A673 (cell line): ENCODE measurements at regions not wholly inside any gene's neighbourhood (a gene's known extent, or its start where the extent isn't known, plus 50 kb on each side); places are given as distances from the start of the nearest gene placed in this dataset.

ENCODE experiments used
- EZH2 ChIP-seq: fragments of 200-600 bp; sonication (generic); IDR thresholded peaks from 2 replicates; pipeline ENCODE4 v1.6.1; 2017; ENCODE audit warnings: borderline replicate concordance, low read depth, mild to moderate bottlenecking, mixed read lengths, antibody characterized with exemption, low read length; ENCODE audit not compliant: poor library complexity, severe bottlenecking
- TF ChIP-seq, protein P1 (sequence below): fragments of 300-800, 200-600 bp; sonication (generic); conservative IDR thresholded peaks from 2 replicates; pipeline ENCODE4 v1.5.1; 2017; ENCODE audit warnings: low read depth, mild to moderate bottlenecking, antibody characterized with exemption, low read length, moderate library complexity, mixed read lengths

DNA sequence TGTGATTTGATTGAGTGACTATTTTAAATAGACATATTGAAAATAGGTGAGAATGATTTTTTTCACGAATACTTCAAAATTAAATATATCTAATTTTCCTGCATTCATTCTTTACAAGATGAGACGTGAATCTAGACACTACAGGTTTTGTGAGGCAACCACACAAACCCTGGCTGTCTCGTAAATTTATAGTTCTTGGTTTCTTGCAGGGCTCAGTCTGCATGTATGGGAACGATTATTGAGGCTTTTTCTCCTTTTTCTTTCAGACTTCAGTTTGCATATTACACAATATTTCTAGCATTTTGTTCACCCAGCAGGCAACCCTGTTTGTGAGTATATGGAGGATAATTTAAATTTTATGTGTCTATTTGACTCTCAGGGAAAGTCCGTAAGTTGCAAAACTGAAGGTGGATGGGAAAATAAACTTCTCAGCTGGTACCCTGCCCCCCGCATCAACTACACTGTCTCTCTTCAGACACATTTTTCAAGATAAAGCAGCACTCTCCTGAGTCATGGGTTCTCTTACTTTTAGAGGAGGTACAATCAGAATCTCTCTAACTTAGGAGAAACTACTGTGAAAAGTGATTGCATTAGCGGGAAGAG is 1349.3 kb downstream of the GRIK2 start:
- TF ChIP-seq, protein P1, sequence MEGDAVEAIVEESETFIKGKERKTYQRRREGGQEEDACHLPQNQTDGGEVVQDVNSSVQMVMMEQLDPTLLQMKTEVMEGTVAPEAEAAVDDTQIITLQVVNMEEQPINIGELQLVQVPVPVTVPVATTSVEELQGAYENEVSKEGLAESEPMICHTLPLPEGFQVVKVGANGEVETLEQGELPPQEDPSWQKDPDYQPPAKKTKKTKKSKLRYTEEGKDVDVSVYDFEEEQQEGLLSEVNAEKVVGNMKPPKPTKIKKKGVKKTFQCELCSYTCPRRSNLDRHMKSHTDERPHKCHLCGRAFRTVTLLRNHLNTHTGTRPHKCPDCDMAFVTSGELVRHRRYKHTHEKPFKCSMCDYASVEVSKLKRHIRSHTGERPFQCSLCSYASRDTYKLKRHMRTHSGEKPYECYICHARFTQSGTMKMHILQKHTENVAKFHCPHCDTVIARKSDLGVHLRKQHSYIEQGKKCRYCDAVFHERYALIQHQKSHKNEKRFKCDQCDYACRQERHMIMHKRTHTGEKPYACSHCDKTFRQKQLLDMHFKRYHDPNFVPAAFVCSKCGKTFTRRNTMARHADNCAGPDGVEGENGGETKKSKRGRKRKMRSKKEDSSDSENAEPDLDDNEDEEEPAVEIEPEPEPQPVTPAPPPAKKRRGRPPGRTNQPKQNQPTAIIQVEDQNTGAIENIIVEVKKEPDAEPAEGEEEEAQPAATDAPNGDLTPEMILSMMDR, result no peak
- TF ChIP-seq EZH2, result no peak
